ENCODE measurements at regions not wholly inside any gene's neighbourhood (a gene's known extent, or its start where the extent isn't known, plus 50 kb on each side); places are given as distances from the start of the nearest gene placed in this dataset.

DNA sequence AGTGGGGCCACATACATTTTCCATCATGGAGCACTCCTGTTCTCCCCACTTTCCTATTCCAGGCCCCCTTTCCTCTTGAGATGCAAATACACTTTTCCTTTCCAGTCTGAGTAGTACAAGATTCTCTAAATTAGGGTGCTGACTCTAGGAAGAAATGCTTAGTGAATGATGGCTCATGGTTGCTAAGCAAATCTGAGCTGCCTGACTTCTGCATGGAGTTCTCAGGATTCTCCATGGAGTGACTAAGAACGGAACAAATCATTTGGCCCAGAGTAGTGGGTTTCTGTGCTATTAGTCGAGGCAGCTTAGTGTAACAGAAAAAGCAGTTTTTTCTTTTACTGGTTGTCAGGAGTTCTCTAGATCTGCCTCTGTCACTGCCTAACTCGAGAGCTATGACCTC is 65.4 kb upstream of the NTM start:
- TF ChIP-seq ZNF426 (tag by site-specific recombination; IDR thresholded peaks at IDR 0.05) (no peak), ZNF529 (tag by site-specific recombination; IDR thresholded peaks at IDR 0.05; ENCODE audit: insufficient replicate concordance) (no peak), ZNF211 (tag by site-specific recombination; IDR thresholded peaks at IDR 0.05; ENCODE audit: low read depth) (no peak), ZNF830 (tag by site-specific recombination; IDR thresholded peaks at IDR 0.05; ENCODE audit: low read depth) (no peak), ZXDB (tag by site-specific recombination; IDR thresholded peaks at IDR 0.05) (no peak), REPIN1 (tag by site-specific recombination; IDR thresholded peaks at IDR 0.05; ENCODE audit: low read depth) (no peak), ZNF155 (tag by site-specific recombination; IDR thresholded peaks at IDR 0.05) (no peak), WT1 (tag by site-specific recombination; IDR thresholded peaks at IDR 0.05) (no peak), SP2 (tag by site-specific recombination; IDR thresholded peaks at IDR 0.05) (no peak), TRIM28 (IDR thresholded peaks at IDR 0.05; ENCODE audit: borderline replicate concordance, low read length) (no peak)
- TF ChIP-seq, protein P1, sequence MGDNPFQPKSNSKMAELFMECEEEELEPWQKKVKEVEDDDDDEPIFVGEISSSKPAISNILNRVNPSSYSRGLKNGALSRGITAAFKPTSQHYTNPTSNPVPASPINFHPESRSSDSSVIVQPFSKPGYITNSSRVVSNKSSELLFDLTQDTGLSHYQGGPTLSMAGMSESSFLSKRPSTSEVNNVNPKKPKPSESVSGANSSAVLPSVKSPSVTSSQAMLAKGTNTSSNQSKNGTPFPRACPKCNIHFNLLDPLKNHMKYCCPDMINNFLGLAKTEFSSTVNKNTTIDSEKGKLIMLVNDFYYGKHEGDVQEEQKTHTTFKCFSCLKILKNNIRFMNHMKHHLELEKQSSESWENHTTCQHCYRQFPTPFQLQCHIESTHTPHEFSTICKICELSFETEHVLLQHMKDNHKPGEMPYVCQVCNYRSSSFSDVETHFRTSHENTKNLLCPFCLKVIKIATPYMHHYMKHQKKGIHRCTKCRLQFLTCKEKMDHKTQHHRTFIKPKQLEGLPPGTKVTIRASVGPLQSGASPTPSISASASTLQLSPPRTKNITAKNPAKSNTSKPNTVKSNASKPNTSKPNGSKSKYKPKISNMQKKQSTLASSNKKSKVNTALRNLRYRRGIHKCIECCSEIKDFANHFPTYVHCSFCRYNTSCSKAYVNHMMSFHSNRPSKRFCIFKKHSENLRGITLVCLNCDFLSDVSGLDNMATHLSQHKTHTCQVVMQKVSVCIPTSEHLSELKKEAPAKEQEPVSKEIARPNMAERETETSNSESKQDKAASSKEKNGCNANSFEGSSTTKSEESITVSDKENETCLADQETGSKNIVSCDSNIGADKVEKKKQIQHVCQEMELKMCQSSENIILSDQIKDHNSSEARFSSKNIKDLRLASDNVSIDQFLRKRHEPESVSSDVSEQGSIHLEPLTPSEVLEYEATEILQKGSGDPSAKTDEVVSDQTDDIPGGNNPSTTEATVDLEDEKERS (tag by site-specific recombination; IDR thresholded peaks at IDR 0.05) = no peak
- TF ChIP-seq, protein P2, sequence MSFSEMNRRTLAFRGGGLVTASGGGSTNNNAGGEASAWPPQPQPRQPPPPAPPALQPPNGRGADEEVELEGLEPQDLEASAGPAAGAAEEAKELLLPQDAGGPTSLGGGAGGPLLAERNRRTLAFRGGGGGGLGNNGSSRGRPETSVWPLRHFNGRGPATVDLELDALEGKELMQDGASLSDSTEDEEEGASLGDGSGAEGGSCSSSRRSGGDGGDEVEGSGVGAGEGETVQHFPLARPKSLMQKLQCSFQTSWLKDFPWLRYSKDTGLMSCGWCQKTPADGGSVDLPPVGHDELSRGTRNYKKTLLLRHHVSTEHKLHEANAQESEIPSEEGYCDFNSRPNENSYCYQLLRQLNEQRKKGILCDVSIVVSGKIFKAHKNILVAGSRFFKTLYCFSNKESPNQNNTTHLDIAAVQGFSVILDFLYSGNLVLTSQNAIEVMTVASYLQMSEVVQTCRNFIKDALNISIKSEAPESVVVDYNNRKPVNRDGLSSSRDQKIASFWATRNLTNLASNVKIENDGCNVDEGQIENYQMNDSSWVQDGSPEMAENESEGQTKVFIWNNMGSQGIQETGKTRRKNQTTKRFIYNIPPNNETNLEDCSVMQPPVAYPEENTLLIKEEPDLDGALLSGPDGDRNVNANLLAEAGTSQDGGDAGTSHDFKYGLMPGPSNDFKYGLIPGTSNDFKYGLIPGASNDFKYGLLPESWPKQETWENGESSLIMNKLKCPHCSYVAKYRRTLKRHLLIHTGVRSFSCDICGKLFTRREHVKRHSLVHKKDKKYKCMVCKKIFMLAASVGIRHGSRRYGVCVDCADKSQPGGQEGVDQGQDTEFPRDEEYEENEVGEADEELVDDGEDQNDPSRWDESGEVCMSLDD (tag by site-specific recombination; IDR thresholded peaks at IDR 0.05) = no peak
- TF ChIP-seq, protein P3, sequence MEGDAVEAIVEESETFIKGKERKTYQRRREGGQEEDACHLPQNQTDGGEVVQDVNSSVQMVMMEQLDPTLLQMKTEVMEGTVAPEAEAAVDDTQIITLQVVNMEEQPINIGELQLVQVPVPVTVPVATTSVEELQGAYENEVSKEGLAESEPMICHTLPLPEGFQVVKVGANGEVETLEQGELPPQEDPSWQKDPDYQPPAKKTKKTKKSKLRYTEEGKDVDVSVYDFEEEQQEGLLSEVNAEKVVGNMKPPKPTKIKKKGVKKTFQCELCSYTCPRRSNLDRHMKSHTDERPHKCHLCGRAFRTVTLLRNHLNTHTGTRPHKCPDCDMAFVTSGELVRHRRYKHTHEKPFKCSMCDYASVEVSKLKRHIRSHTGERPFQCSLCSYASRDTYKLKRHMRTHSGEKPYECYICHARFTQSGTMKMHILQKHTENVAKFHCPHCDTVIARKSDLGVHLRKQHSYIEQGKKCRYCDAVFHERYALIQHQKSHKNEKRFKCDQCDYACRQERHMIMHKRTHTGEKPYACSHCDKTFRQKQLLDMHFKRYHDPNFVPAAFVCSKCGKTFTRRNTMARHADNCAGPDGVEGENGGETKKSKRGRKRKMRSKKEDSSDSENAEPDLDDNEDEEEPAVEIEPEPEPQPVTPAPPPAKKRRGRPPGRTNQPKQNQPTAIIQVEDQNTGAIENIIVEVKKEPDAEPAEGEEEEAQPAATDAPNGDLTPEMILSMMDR (tag by site-specific recombination; IDR thresholded peaks at IDR 0.05) = no peak
- TF ChIP-seq, protein P4, sequence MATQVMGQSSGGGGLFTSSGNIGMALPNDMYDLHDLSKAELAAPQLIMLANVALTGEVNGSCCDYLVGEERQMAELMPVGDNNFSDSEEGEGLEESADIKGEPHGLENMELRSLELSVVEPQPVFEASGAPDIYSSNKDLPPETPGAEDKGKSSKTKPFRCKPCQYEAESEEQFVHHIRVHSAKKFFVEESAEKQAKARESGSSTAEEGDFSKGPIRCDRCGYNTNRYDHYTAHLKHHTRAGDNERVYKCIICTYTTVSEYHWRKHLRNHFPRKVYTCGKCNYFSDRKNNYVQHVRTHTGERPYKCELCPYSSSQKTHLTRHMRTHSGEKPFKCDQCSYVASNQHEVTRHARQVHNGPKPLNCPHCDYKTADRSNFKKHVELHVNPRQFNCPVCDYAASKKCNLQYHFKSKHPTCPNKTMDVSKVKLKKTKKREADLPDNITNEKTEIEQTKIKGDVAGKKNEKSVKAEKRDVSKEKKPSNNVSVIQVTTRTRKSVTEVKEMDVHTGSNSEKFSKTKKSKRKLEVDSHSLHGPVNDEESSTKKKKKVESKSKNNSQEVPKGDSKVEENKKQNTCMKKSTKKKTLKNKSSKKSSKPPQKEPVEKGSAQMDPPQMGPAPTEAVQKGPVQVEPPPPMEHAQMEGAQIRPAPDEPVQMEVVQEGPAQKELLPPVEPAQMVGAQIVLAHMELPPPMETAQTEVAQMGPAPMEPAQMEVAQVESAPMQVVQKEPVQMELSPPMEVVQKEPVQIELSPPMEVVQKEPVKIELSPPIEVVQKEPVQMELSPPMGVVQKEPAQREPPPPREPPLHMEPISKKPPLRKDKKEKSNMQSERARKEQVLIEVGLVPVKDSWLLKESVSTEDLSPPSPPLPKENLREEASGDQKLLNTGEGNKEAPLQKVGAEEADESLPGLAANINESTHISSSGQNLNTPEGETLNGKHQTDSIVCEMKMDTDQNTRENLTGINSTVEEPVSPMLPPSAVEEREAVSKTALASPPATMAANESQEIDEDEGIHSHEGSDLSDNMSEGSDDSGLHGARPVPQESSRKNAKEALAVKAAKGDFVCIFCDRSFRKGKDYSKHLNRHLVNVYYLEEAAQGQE (tag by site-specific recombination; IDR thresholded peaks at IDR 0.05) = no peak

All from HEK293 (cell line).